ENCODE measurements at regions not wholly inside any gene's neighbourhood (a gene's known extent, or its start where the extent isn't known, plus 50 kb on each side); places are given as distances from the start of the nearest gene placed in this dataset.

- peak; percentile 26 for DNase-seq
- H2AFZ ChIP-seq (ENCODE audit: low read depth), result no peak overlapping the region
- H3K4me2 ChIP-seq, result no peak overlapping the region
- no peak overlapping the region for H3K27ac ChIP-seq (ENCODE audit: low read depth in 2 of 2, low read length in 1 of 2)
- H3K79me2 ChIP-seq (ENCODE audit: insufficient read depth), result no peaks in the 10 kb centered on the region
- H3K9ac ChIP-seq, result no peak overlapping the region
- no peaks in the 10 kb centered on the region for H3K4me1 ChIP-seq (ENCODE audit: control insufficient read depth in 1 of 2, insufficient read depth in 2 of 2, low read depth in 1 of 2, low read length in 1 of 2)
- H3K9me2 ChIP-seq, result no peaks in the 10 kb centered on the region
- ChIA-PET POLR2A (no interaction called here), CTCF (interaction anchor here (0.6 to 3.2 kb wide), 28 partner anchors 8 to 1276 kb away, joined by 3 to 21 read pairs (median 3); no protein-coding TSS in a partner anchor)
- H3K9me3 ChIP-seq, result no peaks in the 10 kb centered on the region
- H3F3A ChIP-seq (replicated peaks; ENCODE audit: insufficient read depth), result no peaks in the 10 kb centered on the region
- no peaks in the 10 kb centered on the region for H4K20me1 ChIP-seq (ENCODE audit: insufficient read depth)
- no peaks in the 10 kb centered on the region for H3K27me3 ChIP-seq (ENCODE audit: insufficient read depth)
- 44% methylated on average over 6 of the region's 6 CpGs for WGBS (ENCODE audit: low lambda C conversion rate)
- TF ChIP-seq RFX5 (IDR thresholded peaks at IDR 0.05; ENCODE audit: low read length) (no peak), MXI1 (IDR thresholded peaks at IDR 0.05; ENCODE audit: low read depth, low read length) (no peak), RAD21 (IDR thresholded peaks at IDR 0.05; ENCODE audit: low read length) (peak; percentile 59), POLR2AphosphoS5 (IDR thresholded peaks at IDR 0.05; ENCODE audit: low read depth, low read length) (no peak), SMC3 (IDR thresholded peaks at IDR 0.05; ENCODE audit: low read depth, low read length) (peak; percentile 42; the same call in 1 of the 2 replicates), FOXJ3 (CRISPR knock-in tag; IDR thresholded peaks at IDR 0.05) (no peak)
- TF ChIP-seq, protein P1, sequence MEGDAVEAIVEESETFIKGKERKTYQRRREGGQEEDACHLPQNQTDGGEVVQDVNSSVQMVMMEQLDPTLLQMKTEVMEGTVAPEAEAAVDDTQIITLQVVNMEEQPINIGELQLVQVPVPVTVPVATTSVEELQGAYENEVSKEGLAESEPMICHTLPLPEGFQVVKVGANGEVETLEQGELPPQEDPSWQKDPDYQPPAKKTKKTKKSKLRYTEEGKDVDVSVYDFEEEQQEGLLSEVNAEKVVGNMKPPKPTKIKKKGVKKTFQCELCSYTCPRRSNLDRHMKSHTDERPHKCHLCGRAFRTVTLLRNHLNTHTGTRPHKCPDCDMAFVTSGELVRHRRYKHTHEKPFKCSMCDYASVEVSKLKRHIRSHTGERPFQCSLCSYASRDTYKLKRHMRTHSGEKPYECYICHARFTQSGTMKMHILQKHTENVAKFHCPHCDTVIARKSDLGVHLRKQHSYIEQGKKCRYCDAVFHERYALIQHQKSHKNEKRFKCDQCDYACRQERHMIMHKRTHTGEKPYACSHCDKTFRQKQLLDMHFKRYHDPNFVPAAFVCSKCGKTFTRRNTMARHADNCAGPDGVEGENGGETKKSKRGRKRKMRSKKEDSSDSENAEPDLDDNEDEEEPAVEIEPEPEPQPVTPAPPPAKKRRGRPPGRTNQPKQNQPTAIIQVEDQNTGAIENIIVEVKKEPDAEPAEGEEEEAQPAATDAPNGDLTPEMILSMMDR (IDR thresholded peaks at IDR 0.05), result peak; percentile 62
- H3K36me3 ChIP-seq (replicated peaks in 1 of 2; ENCODE audit: control insufficient read depth in 1 of 2, insufficient read depth in 2 of 2, low read length in 1 of 2), result no peaks in the 10 kb centered on the region
- H3K4me3 ChIP-seq (ENCODE audit: low read depth in 2 of 2, low read length in 1 of 2), result no peak overlapping the region; a peak in 1 of 4 replicates
Measured at GRCh38 chr20:6583134-6583738, 184.2 kb upstream of the BMP2 start.

DNA sequence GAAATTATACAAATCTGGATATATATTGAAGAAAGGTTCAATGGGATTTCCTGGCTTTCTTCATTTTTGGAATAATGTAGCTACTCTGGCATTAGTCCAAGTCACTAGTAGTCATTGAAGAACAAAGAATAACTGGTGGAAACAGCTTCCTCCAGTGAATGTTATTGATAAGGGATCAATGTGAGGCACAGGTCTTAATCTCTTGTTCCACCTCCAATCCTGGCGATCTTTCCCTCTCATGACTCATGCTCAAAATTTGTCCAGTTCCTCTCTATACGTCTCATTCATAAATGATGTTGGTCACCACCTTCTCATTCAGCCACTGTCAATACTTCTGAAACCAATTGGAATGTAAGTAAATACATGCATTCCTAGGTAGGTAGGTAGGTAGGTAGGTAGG is 185.0 kb upstream of the BMP2 start:
- ChIA-PET POLR2A (no interaction called here), CTCF (interaction anchor here (0.6 to 3.2 kb wide), 19 partner anchors 8 to 1277 kb away, joined by 3 to 21 read pairs (median 3); no protein-coding TSS in a partner anchor)
- Histone ChIP-seq H3K9me2 (no peaks in the 10 kb centered on the region), H2AFZ (ENCODE audit: low read depth) (no peak overlapping the region), H3K4me2 (no peak overlapping the region), H3K9me3 (no peaks in the 10 kb centered on the region), H4K20me1 (ENCODE audit: insufficient read depth) (no peaks in the 10 kb centered on the region), H3K27me3 (ENCODE audit: insufficient read depth) (no peaks in the 10 kb centered on the region), H3K79me2 (ENCODE audit: insufficient read depth) (no peaks in the 10 kb centered on the region), H3K27ac (ENCODE audit: low read depth in 2 of 2, low read length in 1 of 2) (no peak overlapping the region), H3K9ac (no peak overlapping the region), H3K36me3 (replicated peaks in 1 of 2; ENCODE audit: control insufficient read depth in 1 of 2, insufficient read depth in 2 of 2, low read length in 1 of 2) (no peaks in the 10 kb centered on the region), H3K4me3 (ENCODE audit: low read depth in 2 of 2, low read length in 1 of 2) (no peak overlapping the region), H3F3A (replicated peaks; ENCODE audit: insufficient read depth) (no peaks in the 10 kb centered on the region), H3K4me1 (ENCODE audit: control insufficient read depth in 1 of 2, insufficient read depth in 2 of 2, low read depth in 1 of 2, low read length in 1 of 2) (no peaks in the 10 kb centered on the region)
- WGBS (ENCODE audit: low lambda C conversion rate), result 57% methylated on average over 2 of the region's 2 CpGs
- no peak for DNase-seq
- TF ChIP-seq GABPA (IDR thresholded peaks at IDR 0.05; ENCODE audit: low read depth), result no peak
- TF ChIP-seq MXI1 (IDR thresholded peaks at IDR 0.05; ENCODE audit: low read depth, low read length), result no peak
- no peak for TF ChIP-seq CHD2 (IDR thresholded peaks at IDR 0.05; ENCODE audit: low read length, partially characterized antibody)
- TF ChIP-seq, protein P2, sequence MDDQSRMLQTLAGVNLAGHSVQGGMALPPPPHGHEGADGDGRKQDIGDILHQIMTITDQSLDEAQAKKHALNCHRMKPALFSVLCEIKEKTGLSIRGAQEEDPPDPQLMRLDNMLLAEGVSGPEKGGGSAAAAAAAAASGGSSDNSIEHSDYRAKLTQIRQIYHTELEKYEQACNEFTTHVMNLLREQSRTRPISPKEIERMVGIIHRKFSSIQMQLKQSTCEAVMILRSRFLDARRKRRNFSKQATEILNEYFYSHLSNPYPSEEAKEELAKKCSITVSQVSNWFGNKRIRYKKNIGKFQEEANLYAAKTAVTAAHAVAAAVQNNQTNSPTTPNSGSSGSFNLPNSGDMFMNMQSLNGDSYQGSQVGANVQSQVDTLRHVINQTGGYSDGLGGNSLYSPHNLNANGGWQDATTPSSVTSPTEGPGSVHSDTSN (IDR thresholded peaks at IDR 0.05), result no peak
- no peak for TF ChIP-seq ZBTB33 (IDR thresholded peaks at IDR 0.05; ENCODE audit: borderline replicate concordance, low read depth)
- TF ChIP-seq GATA2 (CRISPR knock-in tag; IDR thresholded peaks at IDR 0.05), result no peak
- TF ChIP-seq FOXJ3 (CRISPR knock-in tag; IDR thresholded peaks at IDR 0.05), result no peak
- TF ChIP-seq FOXM1 (IDR thresholded peaks at IDR 0.05; ENCODE audit: low read depth), result no peak

Data from SK-N-SH (cell line).